Upper lobe of left lung (tissue), 4 donors: ENCODE measurements at regions not wholly inside any gene's neighbourhood (a gene's known extent, or its start where the extent isn't known, plus 50 kb on each side); places are given as distances from the start of the nearest gene placed in this dataset.

Experiments used
- POLR2A ChIP-seq, 4 donors: fragments of 450-650 bp; IDR thresholded peaks; one replicate each; pipeline ENCODE4 v1.5.1; 2016 to 2017; ENCODE audit warnings: antibody characterized with exemption in 4 of 4, mild to moderate bottlenecking in 2 of 4
- POLR2AphosphoS5 ChIP-seq, 2 donors: sonication (generic); formaldehyde crosslinking; IDR thresholded peaks; one replicate each; pipeline ENCODE4 v1.5.1; 2017; ENCODE audit warnings: antibody characterized with exemption in 2 of 2
- TF ChIP-seq, protein P1 (sequence below), 6 experiments: fragments of 450-650 bp in 4 of 6; fragments of 200-600 bp in 2 of 6; sonication (generic) in 2 of 6; IDR thresholded peaks; one replicate each; pipeline ENCODE4 v1.5.1; 2016 to 2019; ENCODE audit warnings: antibody characterized with exemption in 6 of 6

DNA sequence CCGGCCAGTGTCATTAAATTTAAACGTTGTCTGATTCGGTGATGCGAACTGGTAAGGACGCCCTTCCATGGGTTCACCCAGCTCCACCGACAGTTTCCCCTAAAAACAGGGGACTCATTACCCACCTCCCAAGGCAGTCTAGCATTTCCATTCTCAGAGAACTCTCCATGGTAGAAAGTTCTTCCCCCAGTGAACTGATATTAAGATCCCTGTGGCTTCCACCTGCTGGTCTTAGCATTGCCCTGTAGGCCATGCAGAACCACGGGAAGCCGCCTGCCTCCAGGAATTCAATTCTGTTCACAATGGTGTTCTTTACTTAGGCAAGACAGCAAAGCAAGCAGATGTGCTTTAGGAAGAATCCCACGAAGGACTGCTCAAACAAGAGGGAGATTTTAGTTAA, 128.9 kb upstream of the NANOS1 start:
- TF ChIP-seq, protein P1, sequence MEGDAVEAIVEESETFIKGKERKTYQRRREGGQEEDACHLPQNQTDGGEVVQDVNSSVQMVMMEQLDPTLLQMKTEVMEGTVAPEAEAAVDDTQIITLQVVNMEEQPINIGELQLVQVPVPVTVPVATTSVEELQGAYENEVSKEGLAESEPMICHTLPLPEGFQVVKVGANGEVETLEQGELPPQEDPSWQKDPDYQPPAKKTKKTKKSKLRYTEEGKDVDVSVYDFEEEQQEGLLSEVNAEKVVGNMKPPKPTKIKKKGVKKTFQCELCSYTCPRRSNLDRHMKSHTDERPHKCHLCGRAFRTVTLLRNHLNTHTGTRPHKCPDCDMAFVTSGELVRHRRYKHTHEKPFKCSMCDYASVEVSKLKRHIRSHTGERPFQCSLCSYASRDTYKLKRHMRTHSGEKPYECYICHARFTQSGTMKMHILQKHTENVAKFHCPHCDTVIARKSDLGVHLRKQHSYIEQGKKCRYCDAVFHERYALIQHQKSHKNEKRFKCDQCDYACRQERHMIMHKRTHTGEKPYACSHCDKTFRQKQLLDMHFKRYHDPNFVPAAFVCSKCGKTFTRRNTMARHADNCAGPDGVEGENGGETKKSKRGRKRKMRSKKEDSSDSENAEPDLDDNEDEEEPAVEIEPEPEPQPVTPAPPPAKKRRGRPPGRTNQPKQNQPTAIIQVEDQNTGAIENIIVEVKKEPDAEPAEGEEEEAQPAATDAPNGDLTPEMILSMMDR (IDR thresholded peaks at IDR 0.05) = no peak
- TF ChIP-seq POLR2AphosphoS5 (IDR thresholded peaks at IDR 0.05) (no peak), POLR2A (IDR thresholded peaks at IDR 0.05) (no peak)
